Hepatocyte (in vitro differentiated cells): ENCODE measurements at regions not wholly inside any gene's neighbourhood (a gene's known extent, or its start where the extent isn't known, plus 50 kb on each side); places are given as distances from the start of the nearest gene placed in this dataset.

Experiments
- EZH2 ChIP-seq: fragments of 200-600 bp; sonication (generic); IDR thresholded peaks from 2 replicates; pipeline ENCODE4 v1.6.1; 2016; ENCODE audit warnings: antibody characterized with exemption, mild to moderate bottlenecking, borderline replicate concordance
- TF ChIP-seq, protein P1 (sequence below): fragments of 200-600 bp; sonication (generic); IDR thresholded peaks from 2 replicates; pipeline ENCODE4 v1.5.1; 2016; ENCODE audit warnings: antibody characterized with exemption, mild to moderate bottlenecking; ENCODE audit not compliant: poor library complexity

DNA sequence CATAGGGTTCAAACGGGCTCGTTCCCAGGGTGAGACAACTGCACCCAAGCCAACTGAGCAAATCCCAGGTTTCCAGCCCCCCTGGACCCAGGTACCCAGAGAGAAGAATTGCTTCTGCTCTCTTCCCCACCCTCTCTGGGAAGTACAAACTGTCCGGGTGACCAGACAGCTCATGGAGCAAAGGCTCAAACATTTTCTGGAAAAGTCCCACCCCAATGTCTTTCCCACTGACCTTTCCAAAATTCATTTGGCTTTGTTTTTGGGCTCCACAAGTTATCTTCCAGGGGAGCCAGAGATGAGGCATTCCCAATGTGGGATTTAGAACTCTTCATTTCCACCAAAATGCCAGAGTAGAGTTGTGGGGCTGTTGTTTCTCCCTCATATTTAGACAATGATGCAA, 58.6 kb downstream of the PABIR2 start:
- TF ChIP-seq, protein P1, sequence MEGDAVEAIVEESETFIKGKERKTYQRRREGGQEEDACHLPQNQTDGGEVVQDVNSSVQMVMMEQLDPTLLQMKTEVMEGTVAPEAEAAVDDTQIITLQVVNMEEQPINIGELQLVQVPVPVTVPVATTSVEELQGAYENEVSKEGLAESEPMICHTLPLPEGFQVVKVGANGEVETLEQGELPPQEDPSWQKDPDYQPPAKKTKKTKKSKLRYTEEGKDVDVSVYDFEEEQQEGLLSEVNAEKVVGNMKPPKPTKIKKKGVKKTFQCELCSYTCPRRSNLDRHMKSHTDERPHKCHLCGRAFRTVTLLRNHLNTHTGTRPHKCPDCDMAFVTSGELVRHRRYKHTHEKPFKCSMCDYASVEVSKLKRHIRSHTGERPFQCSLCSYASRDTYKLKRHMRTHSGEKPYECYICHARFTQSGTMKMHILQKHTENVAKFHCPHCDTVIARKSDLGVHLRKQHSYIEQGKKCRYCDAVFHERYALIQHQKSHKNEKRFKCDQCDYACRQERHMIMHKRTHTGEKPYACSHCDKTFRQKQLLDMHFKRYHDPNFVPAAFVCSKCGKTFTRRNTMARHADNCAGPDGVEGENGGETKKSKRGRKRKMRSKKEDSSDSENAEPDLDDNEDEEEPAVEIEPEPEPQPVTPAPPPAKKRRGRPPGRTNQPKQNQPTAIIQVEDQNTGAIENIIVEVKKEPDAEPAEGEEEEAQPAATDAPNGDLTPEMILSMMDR, result no peak
- no peak for TF ChIP-seq EZH2
